Right kidney (tissue), 1 donor: ENCODE measurements at regions not wholly inside any gene's neighbourhood (a gene's known extent, or its start where the extent isn't known, plus 50 kb on each side); places are given as distances from the start of the nearest gene placed in this dataset.
"Not testable (repeated sequence)": the region's sequence is repeated elsewhere in the genome, so short reads cannot be mapped to it uniquely, and the experiment has no call there.

Source experiments
- DNase-seq: peaks from one replicate; pipeline ENCODE4 v3.0.0-alpha.2; 2016

GRCh38 chr12:46487567-46488131 lies 115.1 kb upstream of the SLC38A2 start:
- no peak for DNase-seq

DNA sequence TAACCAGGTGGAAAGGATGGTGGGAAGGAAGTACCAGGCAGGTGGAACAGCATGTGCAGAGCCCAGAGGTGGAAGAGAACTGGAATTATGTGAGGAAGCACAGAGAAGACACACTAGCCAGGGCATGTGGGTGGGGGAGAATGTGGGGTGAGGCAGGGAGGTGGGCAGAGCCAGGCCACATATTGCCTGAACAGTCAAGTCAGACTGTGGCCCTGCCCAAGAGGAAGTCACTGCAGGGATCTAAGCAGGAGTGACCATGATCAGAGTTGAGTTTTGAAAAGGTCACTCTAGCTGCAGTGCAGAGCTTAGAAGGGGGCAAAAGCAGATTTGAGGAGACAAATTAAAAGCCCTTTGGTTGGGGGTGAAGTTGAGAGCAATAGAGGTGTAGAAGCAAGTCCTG lies 114.0 kb upstream of the SLC38A2 start:
- no peak for DNase-seq

DNA sequence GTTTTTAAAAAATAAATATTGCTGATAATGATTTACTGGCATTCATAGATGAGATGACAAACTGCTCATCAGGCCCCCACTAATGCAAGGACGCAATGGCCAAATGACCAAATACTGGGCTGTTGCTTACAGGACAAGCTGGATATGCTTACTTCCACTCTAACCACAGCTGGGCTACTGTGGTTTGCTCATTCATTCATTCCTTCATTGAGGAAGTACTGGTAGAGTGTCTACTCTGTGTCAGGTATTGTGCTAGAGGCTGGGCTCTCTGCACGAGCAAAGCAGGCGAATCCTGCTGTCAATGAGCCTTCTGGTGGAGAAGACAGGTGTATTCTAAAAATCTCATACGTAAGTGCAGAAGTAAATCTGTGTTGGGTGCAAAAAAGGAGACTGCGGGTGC lies 113.3 kb upstream of the SLC38A2 start:
- no peak for DNase-seq

- DNase-seq: no peak
These were observed 112.0 kb upstream of the SLC38A2 start for GRCh38 chr12:46484396-46485061.

- no peak for DNase-seq
These were observed 111.2 kb upstream of the SLC38A2 start for GRCh38 chr12:46483572-46484395.

GRCh38 chr12:46480724-46481123 lies 108.2 kb upstream of the SLC38A2 start:
- DNase-seq: no peak

DNA sequence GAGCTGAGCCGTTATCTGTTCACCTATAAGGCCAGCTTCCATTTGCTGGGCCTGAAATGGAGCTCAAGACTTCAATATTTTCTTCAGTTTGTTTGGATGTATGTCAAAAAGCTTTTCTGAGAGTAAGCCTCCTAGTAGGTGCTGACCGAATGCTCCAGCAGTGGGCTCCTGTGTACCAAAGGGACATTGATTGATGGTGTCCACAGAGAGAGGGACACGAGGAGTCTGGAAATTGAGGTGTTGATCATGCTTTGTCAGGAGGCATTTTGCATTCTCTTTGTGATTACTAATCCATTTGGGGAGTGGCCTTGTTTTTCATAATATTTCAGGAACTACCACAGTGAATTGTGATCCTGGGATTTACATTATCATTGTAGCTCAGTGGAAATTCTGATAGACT lies 107.7 kb upstream of the SLC38A2 start:
- DNase-seq: no peak

DNA sequence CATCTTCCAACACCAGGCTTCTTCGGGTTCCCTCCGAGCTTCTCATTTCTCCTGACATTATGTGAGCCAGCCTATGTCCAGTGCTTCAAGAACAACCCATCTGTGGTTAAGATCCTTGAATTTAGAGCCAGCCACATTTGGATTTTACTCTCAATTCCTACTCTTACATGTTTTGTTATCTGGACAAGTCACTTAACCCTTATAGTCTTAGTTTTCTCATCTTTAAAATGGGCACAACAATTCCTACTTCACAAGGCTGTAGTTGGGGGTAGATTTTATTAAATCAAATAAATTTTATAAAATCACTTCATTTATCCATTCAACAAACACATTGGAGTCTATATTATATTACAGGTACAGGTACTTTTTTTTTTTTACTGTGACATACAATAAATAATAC lies 105.5 kb upstream of the SLC38A2 start:
- DNase-seq: no peak

GRCh38 chr12:46477541-46477940 lies 105.0 kb upstream of the SLC38A2 start:
- DNase-seq: no peak

DNA sequence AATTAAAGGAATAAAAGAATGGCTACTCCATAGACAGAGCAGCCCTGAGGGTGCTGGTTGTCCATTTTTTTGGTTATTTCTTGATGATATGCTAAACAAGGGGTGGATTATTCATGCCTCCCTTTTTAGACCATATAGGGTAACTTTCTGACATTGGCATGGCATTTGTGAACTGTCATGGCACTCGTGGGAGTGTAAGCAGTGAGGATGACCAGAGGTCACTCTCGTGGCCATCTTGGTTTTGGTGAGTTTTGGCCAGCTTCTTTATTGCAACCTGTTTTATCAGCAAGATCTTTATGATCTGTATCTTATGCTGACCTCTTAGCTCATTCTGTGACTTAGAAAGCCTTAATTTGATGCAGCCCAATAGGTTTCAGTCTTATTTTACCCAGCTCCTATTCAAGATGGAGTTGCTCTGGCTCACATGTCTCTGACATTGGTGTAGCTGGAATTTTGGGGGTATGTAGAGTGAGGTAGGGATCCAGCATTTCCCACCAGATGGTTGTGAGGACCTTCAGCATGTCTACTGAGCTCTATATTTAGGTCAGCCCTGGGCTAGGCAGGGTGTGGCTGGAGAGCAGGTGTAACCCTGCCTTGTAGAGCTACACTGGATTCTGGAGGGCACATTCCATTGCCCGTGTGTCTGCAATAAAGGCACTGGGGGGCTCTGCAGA lies 103.5 kb upstream of the SLC38A2 start:
- no peak for DNase-seq

DNA sequence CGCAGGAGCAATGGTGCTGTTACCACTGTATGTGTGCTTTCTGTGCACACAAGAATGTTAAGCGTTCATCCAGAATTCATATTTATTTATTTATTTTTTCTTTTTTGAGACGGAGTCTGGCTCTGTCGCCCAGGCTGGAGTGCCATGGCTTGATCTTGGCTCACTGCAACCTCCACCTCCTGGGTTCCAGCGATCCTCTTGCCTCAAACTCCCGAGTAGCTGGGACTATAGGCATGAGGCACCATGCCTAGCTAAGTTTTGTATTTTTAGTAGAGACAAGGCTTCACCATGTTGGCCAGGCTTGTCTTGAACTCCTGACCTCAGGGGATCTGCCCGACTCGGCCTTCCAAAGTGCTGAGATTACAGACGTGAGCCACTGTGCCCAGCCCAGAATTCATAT lies 101.8 kb upstream of the SLC38A2 start:
- DNase-seq: not testable (repeated sequence)

DNA sequence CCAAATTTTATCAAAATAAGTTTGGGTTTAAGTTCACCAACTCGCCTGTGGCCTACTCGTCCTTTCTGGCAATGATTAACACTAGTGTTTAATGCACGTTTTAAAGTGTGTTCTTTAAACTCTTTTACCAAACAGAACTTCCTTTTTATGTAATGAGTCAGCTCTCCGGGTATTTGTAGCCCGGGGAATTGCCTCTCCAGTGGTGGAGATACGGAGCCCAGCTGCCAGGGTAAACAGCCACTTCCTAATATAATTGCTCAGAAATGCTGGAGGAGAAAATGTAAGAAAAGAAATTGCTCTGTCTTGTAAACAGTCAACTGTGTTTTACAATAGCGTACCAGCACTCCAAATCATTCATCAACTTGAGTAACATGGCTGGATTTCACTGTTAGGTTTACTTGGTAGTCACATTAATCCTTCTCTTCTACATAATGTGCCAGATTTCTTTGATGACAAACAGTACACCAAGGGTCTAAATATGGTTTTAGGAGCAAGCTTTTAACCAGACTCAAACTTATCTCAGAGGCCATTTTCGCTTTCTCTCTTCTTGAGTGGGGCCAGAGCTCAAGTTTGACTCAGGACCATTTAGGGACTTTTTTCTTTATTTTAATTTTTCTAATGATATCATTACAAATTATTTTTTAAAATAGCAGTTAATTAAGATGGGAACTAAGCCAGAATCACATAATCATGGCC lies 101.2 kb upstream of the SLC38A2 start:
- no peak for DNase-seq

DNA sequence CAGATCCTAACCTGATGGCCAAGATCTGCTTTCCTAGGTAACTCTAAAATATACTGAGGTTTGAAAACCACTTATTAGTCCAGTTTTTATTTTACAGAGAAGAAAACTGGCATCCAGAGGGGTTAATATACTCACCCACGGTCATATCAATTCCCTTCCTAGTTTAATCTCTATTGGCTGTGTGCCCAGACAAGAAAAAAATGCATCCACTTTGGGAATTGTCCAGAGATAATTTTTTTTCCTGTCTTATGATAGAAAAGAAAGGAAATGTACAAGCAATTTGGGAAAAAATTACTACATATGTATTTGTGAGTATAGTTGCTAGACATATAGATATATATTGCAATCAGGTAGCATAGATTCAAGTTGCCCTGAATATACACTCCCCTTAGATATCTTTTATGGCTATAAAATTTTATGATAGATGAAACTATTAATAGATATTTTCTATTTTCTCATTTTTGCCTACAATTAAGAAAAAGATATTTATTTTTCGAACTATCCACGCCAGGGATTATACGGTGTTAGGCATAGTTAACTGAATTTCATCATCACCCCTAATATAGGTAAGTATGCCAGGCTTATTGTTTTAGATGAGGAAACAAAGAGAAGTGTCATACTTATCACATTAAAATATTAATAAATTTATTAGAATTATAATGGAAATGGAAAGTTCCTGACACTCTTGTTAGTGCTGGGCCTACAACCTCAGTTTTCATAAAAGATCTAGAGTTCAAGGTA lies 100.5 kb upstream of the SLC38A2 start:
- no peak for DNase-seq

GRCh38 chr12:46472144-46472705 lies 99.7 kb upstream of the SLC38A2 start:
- DNase-seq: no peak

DNA sequence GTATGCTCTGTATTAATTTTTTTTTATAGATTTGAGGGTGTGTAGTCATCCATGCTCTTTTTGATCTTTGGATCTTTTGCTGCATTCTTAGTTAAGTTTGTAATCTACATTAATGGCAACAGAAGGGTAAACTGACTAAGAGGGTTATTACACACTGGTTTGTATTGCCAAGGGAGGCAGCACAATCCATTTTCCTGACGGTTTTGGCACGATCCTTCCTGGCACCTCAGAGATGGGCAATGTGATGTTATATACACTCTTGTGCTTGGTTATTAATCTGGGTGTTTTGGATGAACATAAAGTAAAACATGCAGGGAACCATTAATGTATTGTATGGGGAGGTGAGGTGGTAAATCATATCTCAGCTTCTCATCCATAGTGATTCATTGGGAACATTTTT lies 98.8 kb upstream of the SLC38A2 start:
- DNase-seq: no peak

GRCh38 chr12:46470975-46471374 lies 98.4 kb upstream of the SLC38A2 start:
- no peak for DNase-seq

GRCh38 chr12:46470036-46470627 lies 97.6 kb upstream of the SLC38A2 start:
- no peak for DNase-seq

DNA sequence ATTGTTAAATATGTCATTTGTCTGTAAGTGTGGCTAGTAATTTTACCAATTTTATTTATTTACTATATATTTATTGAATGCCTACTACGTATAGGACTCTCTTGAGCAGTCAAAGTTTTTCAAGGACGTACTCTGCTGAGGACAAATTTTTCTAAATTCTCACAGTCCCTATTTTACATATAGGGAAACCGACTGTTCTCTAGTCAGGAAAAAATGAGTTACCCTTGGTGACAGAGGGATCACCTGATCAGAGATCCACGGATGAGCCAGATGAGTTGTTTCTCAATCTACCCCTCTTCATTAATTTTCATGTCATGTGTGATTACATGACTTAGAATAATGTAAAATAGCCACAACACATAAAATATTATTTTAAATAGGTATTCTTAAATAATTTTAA lies 96.2 kb upstream of the SLC38A2 start:
- no peak for DNase-seq

DNA sequence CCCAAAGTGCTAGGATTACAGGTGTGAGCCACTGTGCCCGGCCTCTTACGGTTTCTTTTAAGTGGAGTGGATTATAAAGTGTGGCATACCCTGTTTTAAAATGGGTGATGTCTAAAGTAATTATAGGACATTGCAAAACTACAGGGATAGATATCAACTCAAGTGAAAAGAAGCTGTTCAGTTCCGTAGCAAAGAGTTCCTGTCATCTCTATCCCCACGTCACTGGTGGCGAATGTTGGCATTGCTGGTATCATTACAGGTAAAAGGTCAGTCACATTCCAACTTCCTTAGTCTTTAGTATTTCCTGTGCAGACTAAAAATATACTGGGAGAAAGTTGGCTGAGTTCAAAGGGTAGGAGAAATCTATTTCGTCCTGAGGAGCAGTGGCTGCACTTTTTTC lies 95.6 kb upstream of the SLC38A2 start:
- DNase-seq: no peak

GRCh38 chr12:46465307-46465706 lies 92.7 kb upstream of the SLC38A2 start:
- no peak for DNase-seq

GRCh38 chr12:46464863-46465262 lies 92.3 kb upstream of the SLC38A2 start:
- DNase-seq: no peak
